H1 (cell line): ENCODE measurements at regions not wholly inside any gene's neighbourhood (a gene's known extent, or its start where the extent isn't known, plus 50 kb on each side); places are given as distances from the start of the nearest gene placed in this dataset.

Source experiments
- CTCF ChIA-PET: fragments of 300-600 bp; sonication (Branson Sonifier 250); formaldehyde crosslinking; loops from one replicate; lab custom pipeline; 2021; ENCODE audit not compliant: partially characterized antibody; lab: Charles Lee
- POLR2A ChIA-PET: fragments of 300-600 bp; sonication (Branson Sonifier 250); formaldehyde crosslinking; loops from one replicate; lab custom pipeline; 2021; ENCODE audit warnings: inconsistent platforms; ENCODE audit not compliant: partially characterized antibody; lab: Charles Lee
- DNase-seq, 2 experiments: peaks; one replicate each; pipeline versions ENCODE4 v3.0.0 to v3.0.0-alpha.2; 2010 to 2022; ENCODE audit warnings: low spot score in 2 of 2, low read depth in 1 of 2, mixed read lengths in 1 of 2
- FAIRE-seq: peaks from 2 replicates; lab custom pipeline; 2011; peaks lifted over from hg19 to GRCh38; lab: Jason Lieb, UNC
- H2AFZ ChIP-seq: 2 replicates; pipeline ENCODE4 v1.8.1; 2012; ENCODE audit warnings: low read length, inconsistent platforms
- H2AK5ac ChIP-seq: 2 replicates; pipeline ENCODE4 v1.6.1; 2013; ENCODE audit warnings: low read depth, low read length
- H2BK120ac ChIP-seq: replicated peaks from 2 replicates; pipeline ENCODE3; 2013; ENCODE audit warnings: low read depth, low read length, inconsistent platforms
- H2BK12ac ChIP-seq: 2 replicates; pipeline ENCODE4 v1.6.1; 2013; ENCODE audit warnings: low read depth, low read length
- H2BK15ac ChIP-seq: 2 replicates; pipeline ENCODE4 v1.6.1; 2013; ENCODE audit warnings: low read length
- H2BK20ac ChIP-seq: 2 replicates; pipeline ENCODE4 v1.6.1; 2013; ENCODE audit warnings: low read length
- H2BK5ac ChIP-seq: 2 replicates; pipeline ENCODE4 v1.6.1; 2013; ENCODE audit warnings: low read depth, low read length
- H3K14ac ChIP-seq: 2 replicates; pipeline ENCODE4 v1.6.1; 2013; ENCODE audit warnings: inconsistent platforms; ENCODE audit not compliant: insufficient read length
- H3K18ac ChIP-seq: 2 replicates; pipeline ENCODE4 v1.6.1; 2013; ENCODE audit warnings: low read length; ENCODE audit errors: extremely low read depth
- H3K23ac ChIP-seq: 2 replicates; pipeline ENCODE4 v1.6.1; 2013; ENCODE audit warnings: inconsistent platforms; ENCODE audit not compliant: insufficient read length
- H3K23me2 ChIP-seq: 2 replicates; pipeline ENCODE4 v1.6.1; 2013; ENCODE audit warnings: low read depth, low read length
- H3K27ac ChIP-seq: 2 replicates; pipeline ENCODE4 v1.6.1; 2011; ENCODE audit warnings: low read depth, low read length, inconsistent platforms
- H3K27me3 ChIP-seq, 4 experiments: replicated peaks in 1 of 4; 1 replicate in 1 of 4; 2 replicates in 3 of 4; pipeline versions ENCODE4 v1.6.1 to v1.8.1; 2011 to 2013; ENCODE audit warnings: low read length in 3 of 4, mild to moderate bottlenecking in 3 of 4, inconsistent platforms in 2 of 4, mixed read lengths in 2 of 4, moderate library complexity in 1 of 4; ENCODE audit not compliant: control insufficient read depth in 3 of 4, insufficient read depth in 3 of 4; ENCODE audit errors: extremely low read depth in 1 of 4
- H3K36me3 ChIP-seq, 4 experiments: 2 replicates each; pipeline versions ENCODE4 v1.6.1 to v1.8.1; 2011 to 2013; ENCODE audit warnings: mild to moderate bottlenecking in 4 of 4, low read length in 3 of 4, moderate library complexity in 2 of 4, control low read depth in 1 of 4, inconsistent platforms in 1 of 4; ENCODE audit not compliant: insufficient read depth in 4 of 4, control insufficient read depth in 2 of 4
- H3K4ac ChIP-seq: replicated peaks from 2 replicates; pipeline ENCODE3; 2013; ENCODE audit warnings: low read length, low read depth, mixed read lengths, inconsistent platforms; ENCODE audit not compliant: insufficient read length
- H3K4me1 ChIP-seq, 4 experiments: replicated peaks in 1 of 4; 1 replicate in 1 of 4; 2 replicates in 3 of 4; pipeline versions ENCODE4 v1.6.1 to v1.8.1; 2011 to 2013; ENCODE audit warnings: low read length in 3 of 4, inconsistent platforms in 2 of 4, mixed read lengths in 1 of 4; ENCODE audit not compliant: insufficient read depth in 4 of 4, control insufficient read depth in 3 of 4
- H3K4me2 ChIP-seq, 2 experiments: 2 replicates each; pipeline versions ENCODE4 v1.6.1 to v1.8.1; 2011 to 2013; ENCODE audit warnings: low read depth in 2 of 2, low read length in 2 of 2, control low read depth in 1 of 2, inconsistent platforms in 1 of 2, mild to moderate bottlenecking in 1 of 2; ENCODE audit not compliant: insufficient read depth in 1 of 2
- H3K4me3 ChIP-seq, 4 experiments: fragments of 200-600, 300-600 bp in 1 of 4; sonication (generic), shearing (Covaris generic), sonication (Bioruptor Twin) in 1 of 4; 2 replicates each; pipeline versions ENCODE4 v1.5.1 to v1.8.1; 2011 to 2016; ENCODE audit warnings: low read length in 4 of 4, low read depth in 3 of 4, control low read depth in 2 of 4, inconsistent platforms in 2 of 4, mild to moderate bottlenecking in 2 of 4, mixed read lengths in 1 of 4, moderate library complexity in 1 of 4; ENCODE audit not compliant: insufficient read depth in 2 of 4; ENCODE audit errors: extremely low read depth in 1 of 4
- H3K56ac ChIP-seq: replicated peaks from 2 replicates; pipeline ENCODE3; 2013; ENCODE audit warnings: low read depth, mild to moderate bottlenecking, mixed read lengths, low read length, inconsistent platforms; ENCODE audit not compliant: insufficient read length
- H3K79me1 ChIP-seq: 2 replicates; pipeline ENCODE4 v1.6.1; 2013; ENCODE audit warnings: low read depth, low read length, control low read depth
- H3K79me2 ChIP-seq, 2 experiments: 2 replicates each; pipeline versions ENCODE4 v1.6.1 to v1.8.1; 2012 to 2013; ENCODE audit warnings: low read length in 2 of 2, mild to moderate bottlenecking in 2 of 2, inconsistent platforms in 1 of 2; ENCODE audit not compliant: insufficient read depth in 2 of 2, control insufficient read depth in 1 of 2
- H3K9ac ChIP-seq, 4 experiments: replicated peaks in 1 of 4; 1 replicate in 1 of 4; 2 replicates in 3 of 4; pipeline versions ENCODE4 v1.6.1 to v1.8.1; 2011 to 2013; ENCODE audit warnings: low read depth in 3 of 4, low read length in 3 of 4, control low read depth in 2 of 4, mild to moderate bottlenecking in 2 of 4, moderate library complexity in 2 of 4, inconsistent platforms in 1 of 4; ENCODE audit errors: extremely low read depth in 1 of 4
- H3K9me3 ChIP-seq, 2 experiments: 2 replicates each; pipeline versions ENCODE4 v1.6.1 to v1.8.1; 2012 to 2013; ENCODE audit warnings: mild to moderate bottlenecking in 2 of 2, moderate library complexity in 2 of 2, control low read depth in 1 of 2, inconsistent platforms in 1 of 2, low read depth in 1 of 2, low read length in 1 of 2, mixed read lengths in 1 of 2; ENCODE audit not compliant: insufficient read depth in 2 of 2
- H4K20me1 ChIP-seq, 2 experiments: replicated peaks in 1 of 2; 2 replicates each; pipeline versions ENCODE3 to v1.8.1; 2011 to 2013; ENCODE audit warnings: inconsistent platforms in 2 of 2, low read length in 2 of 2, mild to moderate bottlenecking in 1 of 2; ENCODE audit not compliant: insufficient read depth in 2 of 2, control insufficient read depth in 1 of 2
- H4K5ac ChIP-seq: 2 replicates; pipeline ENCODE4 v1.6.1; 2013; ENCODE audit warnings: low read length, low read depth, mixed read lengths, inconsistent platforms; ENCODE audit not compliant: insufficient read length
- H4K8ac ChIP-seq: 2 replicates; pipeline ENCODE4 v1.8.0; 2013; ENCODE audit warnings: mild to moderate bottlenecking, moderate library complexity, low read length, inconsistent platforms; ENCODE audit not compliant: insufficient read depth; ENCODE audit errors: extremely low read depth
- H4K91ac ChIP-seq: replicated peaks from 2 replicates; pipeline ENCODE3; 2013; ENCODE audit warnings: low read length, mixed read lengths, inconsistent platforms; ENCODE audit not compliant: insufficient read length
- BACH1 ChIP-seq: IDR thresholded peaks from 2 replicates; pipeline ENCODE4 v1.6.1; 2012; ENCODE audit warnings: low read length, improper control_type of control experiment
- BCL11A ChIP-seq, 2 experiments: IDR thresholded peaks; one replicate each; pipeline ENCODE4 v1.6.1; 2011; ENCODE audit warnings: low read depth in 2 of 2, low read length in 2 of 2, mild to moderate bottlenecking in 2 of 2
- BRCA1 ChIP-seq: IDR thresholded peaks from 2 replicates; pipeline ENCODE4 v1.6.1; 2012; ENCODE audit warnings: low read depth, low read length, improper control_type of control experiment
- CBX5 ChIP-seq: fragments of 300-800, 300-1000 bp; sonication (generic); IDR thresholded peaks from 2 replicates; pipeline ENCODE4 v1.7.1; 2016; ENCODE audit warnings: antibody characterized with exemption, low read length, low read depth
- CBX8 ChIP-seq: fragments of 300-800, 300-1000 bp; sonication (generic); IDR thresholded peaks from 2 replicates; pipeline ENCODE4 v1.7.1; 2016; ENCODE audit warnings: low read depth, low read length, borderline replicate concordance
- NANOG ChIP-seq: IDR thresholded peaks from 2 replicates; pipeline ENCODE4 v1.6.1; 2011; ENCODE audit warnings: low read length, low read depth, mild to moderate bottlenecking, inconsistent platforms; ENCODE audit not compliant: insufficient read depth, poor library complexity, severe bottlenecking
- RAD21 ChIP-seq, 2 experiments: IDR thresholded peaks in 1 of 2; conservative IDR thresholded peaks in 1 of 2; 2 replicates each; pipeline ENCODE4 v1.6.1; 2011; ENCODE audit warnings: low read depth in 2 of 2, low read length in 2 of 2, improper control_type of control experiment in 1 of 2, inconsistent platforms in 1 of 2, mild to moderate bottlenecking in 1 of 2, moderate library complexity in 1 of 2
- SUZ12 ChIP-seq: fragments of 200-600 bp; sonication (generic); IDR thresholded peaks from 2 replicates; pipeline ENCODE4 v1.6.1; 2012; ENCODE audit warnings: mild to moderate bottlenecking, inconsistent platforms, low read length, moderate library complexity, mixed read lengths
- WGBS, 2 experiments: shearing (Covaris generic) in 1 of 2; methylation state at CpG; one replicate each; pipeline versions ENCODE4 v1.1.6 to v1.1.7; 2013 to 2015; ENCODE audit warnings: low lambda C conversion rate in 2 of 2, mixed read lengths in 2 of 2, inconsistent platforms in 1 of 2, low coverage in 1 of 2, missing lambda C conversion rate in 1 of 2; ENCODE audit not compliant: insufficient replicate concordance in 2 of 2, insufficient coverage in 1 of 2, insufficient read length in 1 of 2; ENCODE audit errors: extremely low coverage in 1 of 2, missing lambda C conversion rate in 1 of 2; 5-methylcytosine and 5-hydroxymethylcytosine counted together
- TF ChIP-seq, protein P1 (sequence below): IDR thresholded peaks from 2 replicates; pipeline ENCODE4 v1.6.1; 2011; ENCODE audit warnings: low read length, improper control_type of control experiment

DNA sequence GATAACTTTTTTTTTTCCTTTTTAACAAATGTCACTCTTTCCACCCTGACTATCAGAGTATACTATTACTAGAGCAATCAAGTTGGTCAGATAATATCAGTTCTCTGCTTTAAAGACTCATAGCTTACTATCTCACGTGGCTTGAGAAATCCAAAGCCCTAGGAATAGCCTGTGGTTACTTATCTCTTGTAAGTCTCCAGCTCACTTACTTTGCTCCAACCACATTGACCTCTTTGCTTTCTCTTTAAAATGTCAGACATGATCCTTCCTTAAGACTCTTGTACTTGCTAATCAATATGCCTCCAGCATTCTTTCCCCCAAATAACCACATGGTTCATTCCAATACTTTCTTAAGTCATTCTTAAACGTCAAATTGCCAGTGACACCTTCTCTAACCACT, 1292.2 kb downstream of the REEP3 start:
- TF ChIP-seq BACH1 (no peak), RAD21 (IDR thresholded peaks at IDR 0.05 in 1 of 2, conservative IDR thresholded peaks at IDR 0.05 in 1 of 2; ENCODE audit: low read depth in 2 of 2, low read length in 2 of 2) (no peak), NANOG (no peak), CBX8 (no peak), SUZ12 (no peak), CBX5 (no peak), BCL11A (IDR thresholded peaks at IDR 0.05; ENCODE audit: low read depth in 2 of 2, low read length in 2 of 2) (no peak), BRCA1 (no peak)
- TF ChIP-seq, protein P1, sequence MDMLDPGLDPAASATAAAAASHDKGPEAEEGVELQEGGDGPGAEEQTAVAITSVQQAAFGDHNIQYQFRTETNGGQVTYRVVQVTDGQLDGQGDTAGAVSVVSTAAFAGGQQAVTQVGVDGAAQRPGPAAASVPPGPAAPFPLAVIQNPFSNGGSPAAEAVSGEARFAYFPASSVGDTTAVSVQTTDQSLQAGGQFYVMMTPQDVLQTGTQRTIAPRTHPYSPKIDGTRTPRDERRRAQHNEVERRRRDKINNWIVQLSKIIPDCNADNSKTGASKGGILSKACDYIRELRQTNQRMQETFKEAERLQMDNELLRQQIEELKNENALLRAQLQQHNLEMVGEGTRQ: no peak
- 0 out of 4 replicates have a peak, but pooled peaks cover 0 to 3% of the 10 kb centered on the region in 2 experiments for H3K9me3 ChIP-seq

More for the DNA sequence above, 1292.2 kb downstream of the REEP3 start:
- WGBS, 2 experiments: 92% methylated on average over 2 of the region's 2 CpGs; no CpG with 5 or more reads in 1 of the 2 experiments
- POLR2A ChIA-PET: no interaction called here
- FAIRE-seq: no peak
- CTCF ChIA-PET: no interaction called here
- Histone ChIP-seq H3K18ac (no peak overlapping the region), H2BK12ac (no peak overlapping the region), H2BK15ac (no peak overlapping the region), H3K79me1 (no peaks in the 10 kb centered on the region), H3K27me3 (no peaks in the 10 kb centered on the region), H3K4me1 (no peaks in the 10 kb centered on the region), H3K9ac (no peak overlapping the region), H2AFZ (no peak overlapping the region), H4K91ac (no peak overlapping the region), H4K5ac (no peak overlapping the region), H3K23ac (no peak overlapping the region), H3K14ac (no peak overlapping the region), H2AK5ac (no peak overlapping the region), H2BK5ac (no peak overlapping the region), H2BK20ac (no peak overlapping the region), H3K23me2 (no peaks in the 10 kb centered on the region), H4K20me1 (no peaks in the 10 kb centered on the region), H3K4me2 (no peak overlapping the region), H3K4me3 (no peak overlapping the region), H3K79me2 (no peaks in the 10 kb centered on the region), H3K36me3 (no peaks in the 10 kb centered on the region), H3K27ac (no peak overlapping the region), H3K4ac (no peak overlapping the region), H3K56ac (no peak overlapping the region), H4K8ac (no peak overlapping the region), H2BK120ac (no peak overlapping the region)
- no peak for DNase-seq
